Kidney capillary endothelial cell (primary cell): ENCODE measurements at regions not wholly inside any gene's neighbourhood (a gene's known extent, or its start where the extent isn't known, plus 50 kb on each side); places are given as distances from the start of the nearest gene placed in this dataset.
"Not testable (repeated sequence)": the region's sequence is repeated elsewhere in the genome, so short reads cannot be mapped to it uniquely, and the experiment has no call there.

Experiments used
- DNase-seq: peaks from one replicate; pipeline ENCODE4 v3.0.0-alpha.2; 2018; ENCODE audit warnings: low spot score

DNA sequence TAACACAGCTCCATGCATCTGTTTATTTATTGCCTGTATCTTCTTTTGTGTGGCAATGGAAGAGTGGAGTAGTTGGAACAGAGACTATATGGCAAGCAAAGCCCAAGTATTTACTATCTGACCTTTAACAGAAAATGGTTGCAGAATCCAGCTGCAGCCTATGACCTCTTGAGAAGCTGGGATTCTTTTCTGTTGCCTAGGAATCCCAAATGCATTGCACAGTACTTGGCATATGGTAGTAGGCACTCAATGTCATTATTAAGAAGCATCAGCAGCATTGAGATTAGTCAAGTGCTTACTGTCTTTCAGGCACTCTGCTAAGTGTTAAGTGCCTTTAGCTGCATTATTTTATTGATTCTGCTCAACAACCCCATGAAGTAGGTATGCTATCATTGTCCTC, 331.6 kb downstream of the CCDC85A start:
- DNase-seq = no peak

DNA sequence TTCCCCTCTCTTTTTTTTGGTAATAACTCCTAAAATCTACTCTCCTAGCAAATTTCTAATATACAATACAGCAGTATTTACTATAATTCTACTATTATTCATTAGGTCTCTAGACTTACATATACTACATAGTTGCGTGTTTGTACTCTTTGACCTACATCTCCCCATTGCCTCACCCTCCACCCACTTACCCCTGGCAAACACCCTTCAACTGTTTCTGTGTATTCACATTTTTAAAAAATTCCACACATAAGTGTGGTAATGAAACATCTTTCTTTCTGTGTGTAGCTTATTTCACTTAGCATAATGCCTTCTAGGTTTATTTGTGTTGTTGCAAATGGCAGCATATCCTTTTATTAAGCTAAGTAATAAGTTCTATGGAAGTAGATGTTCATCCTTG, 336.0 kb downstream of the CCDC85A start:
- DNase-seq = no peak

DNA sequence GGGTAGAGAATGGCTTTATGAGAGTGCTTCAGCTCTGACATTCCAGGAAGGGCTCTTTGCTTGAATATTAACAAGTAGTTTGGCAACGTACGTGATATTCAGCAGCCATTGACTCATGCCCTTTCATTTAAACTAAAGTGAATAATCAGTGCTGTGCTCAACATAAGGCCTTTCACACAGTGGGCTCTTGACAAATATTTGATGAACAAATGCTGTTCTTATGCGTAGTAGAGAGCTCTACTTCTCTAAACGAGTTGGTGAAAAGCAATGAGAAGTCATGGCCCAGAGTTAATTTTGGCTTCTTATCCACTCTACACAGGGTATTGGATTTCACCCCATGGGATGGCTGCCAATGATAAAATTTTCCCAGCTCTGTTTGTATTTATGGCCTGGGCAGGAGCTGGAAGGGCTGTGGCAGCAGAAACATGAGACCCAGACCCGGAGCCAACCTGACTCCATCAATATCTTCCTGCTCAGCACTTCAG, 338.9 kb downstream of the CCDC85A start:
- DNase-seq = no peak

DNA sequence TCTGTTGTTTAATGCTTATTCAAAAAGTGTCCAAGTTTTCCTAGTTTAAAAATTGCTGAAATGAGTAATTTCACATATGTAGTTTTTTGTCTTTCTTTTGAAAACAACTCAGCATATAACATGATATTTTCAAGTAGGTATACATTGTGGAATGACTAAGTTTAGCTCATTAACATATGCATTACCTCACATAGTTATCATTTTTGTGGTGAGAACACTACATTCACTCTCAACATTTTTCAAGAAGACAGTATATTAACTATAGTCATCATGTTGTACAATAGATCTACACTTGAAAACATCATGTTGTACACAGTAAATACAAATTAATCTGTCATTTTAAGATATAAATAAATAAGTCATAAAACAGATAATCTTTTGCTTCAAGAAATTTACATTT, 340.0 kb downstream of the CCDC85A start:
- no peak for DNase-seq

DNA sequence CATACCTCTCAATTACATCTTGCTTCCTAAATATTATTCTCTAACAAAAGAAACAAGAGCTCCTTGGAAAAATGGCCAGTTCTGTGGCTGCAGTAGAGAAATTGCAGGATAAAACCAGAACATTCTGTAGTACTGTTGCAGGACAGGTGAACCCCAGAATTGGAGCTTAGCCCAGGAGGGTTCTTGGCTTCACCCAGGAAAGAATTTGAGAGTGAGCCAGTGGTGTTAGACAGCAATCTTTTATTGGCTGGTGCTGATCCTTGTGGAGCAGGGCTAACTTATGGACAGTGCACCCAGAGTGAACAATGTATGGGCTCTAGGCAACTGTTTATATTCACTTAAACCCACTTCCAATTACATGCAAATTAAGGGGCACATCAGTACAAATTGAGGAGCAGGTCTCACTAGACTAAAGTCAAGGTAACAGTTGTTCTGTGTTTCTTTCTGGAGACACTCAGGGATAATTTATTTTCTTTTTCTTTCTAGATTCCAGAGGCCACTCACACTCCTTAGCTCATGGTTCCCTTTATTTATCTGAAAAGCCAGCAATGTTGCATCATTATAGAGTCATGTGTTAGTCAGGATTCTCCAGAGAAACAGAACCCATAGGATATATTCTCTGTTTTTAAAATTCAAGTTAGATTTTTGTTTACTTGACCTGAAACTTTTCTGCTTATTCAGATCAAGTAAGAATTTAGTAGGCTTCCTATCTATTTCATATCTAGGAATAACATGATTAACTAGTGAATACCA, 348.1 kb downstream of the CCDC85A start:
- DNase-seq = no peak

DNA sequence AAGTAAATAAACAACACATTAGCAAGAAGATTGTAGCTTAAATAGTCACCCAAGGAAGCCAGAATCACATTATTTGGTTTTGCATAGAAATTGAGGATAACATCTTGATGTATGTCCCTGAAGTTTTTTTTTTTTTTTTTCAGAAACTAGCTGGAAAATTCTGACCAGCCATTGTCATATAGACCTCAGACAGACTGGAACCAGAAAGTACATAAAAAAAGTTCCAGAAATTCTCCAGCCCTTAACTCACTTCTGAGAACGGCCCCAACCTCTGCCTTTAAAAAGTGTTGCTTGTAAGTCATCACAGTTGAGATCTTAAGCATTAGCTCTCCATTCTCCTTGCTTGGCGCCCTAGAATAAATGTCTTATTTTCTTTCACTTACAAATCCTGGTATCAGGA, 350.5 kb downstream of the CCDC85A start:
- no peak for DNase-seq

DNA sequence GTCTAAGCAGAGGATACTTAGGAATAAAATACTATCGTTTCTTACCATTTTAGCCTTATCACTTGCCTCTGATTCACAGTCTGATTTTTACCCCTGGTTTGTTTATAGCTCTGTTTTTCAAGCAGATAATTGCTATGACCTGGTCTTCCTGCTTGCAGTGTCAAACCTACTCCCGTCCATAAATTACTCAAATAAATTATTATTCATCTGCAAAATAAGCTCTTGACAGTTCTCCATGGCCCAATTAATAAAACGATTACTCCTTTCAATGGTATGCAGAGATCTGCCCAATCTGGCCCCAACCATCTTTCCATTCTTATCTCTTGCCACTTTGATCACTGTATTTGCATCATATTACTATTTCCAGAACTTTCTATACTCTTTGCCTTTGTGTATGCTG, 354.0 kb downstream of the CCDC85A start:
- no peak for DNase-seq

DNA sequence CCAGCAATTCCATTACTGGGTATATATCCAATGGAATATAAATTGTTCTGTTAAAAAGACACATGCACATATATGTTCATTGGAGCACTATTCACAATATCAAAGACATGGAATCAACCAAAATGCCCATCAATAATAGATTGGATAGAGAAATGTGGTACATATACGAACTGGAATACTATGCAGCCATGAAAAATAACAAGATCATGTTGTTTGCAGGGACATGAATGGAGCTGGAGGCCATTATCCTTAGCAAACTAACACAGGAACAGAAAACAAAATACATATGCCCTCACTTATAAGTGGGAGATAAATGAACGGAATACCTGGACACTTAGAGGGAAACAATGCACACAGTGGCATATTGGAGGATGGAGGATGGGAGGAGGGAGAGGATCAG, 355.8 kb downstream of the CCDC85A start:
- no peak for DNase-seq

DNA sequence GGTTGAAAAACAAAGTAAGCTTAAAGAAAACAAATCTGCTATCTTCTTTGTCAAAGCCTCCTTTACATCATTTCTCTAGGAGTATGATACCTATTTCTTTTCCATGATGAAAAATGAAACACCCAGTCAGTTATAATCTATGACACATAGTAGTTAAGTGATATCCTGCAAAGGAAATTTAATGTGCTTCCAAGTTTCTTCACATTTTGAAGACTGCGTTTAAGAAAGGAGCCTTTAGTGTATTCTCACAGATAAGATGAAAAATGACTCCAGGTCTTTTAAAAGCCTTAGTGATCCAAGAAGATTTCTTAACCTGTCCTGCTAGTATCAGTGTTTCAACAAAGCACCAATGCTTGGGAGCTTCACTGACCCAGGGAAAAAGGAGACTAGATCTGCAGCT, 356.7 kb downstream of the CCDC85A start:
- no peak for DNase-seq

DNA sequence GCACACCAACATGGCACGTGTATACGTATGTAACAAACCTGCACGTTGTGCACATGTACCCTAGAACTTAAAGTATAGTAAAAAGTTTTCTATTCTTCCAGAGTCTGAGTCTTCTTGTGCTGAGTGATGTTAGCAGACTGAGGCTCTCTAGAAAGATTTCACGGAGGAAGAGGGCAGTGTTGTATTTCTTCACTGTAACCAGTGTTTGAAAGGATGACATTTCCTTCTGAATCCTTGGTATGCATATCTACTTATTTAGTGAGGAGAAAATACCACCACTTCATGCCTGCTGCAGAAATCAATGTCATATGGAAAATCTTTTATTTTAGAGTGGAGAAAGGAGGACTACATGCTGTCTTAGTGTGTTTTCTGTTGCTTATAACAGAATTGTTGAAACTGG, 357.1 kb downstream of the CCDC85A start:
- DNase-seq = no peak

DNA sequence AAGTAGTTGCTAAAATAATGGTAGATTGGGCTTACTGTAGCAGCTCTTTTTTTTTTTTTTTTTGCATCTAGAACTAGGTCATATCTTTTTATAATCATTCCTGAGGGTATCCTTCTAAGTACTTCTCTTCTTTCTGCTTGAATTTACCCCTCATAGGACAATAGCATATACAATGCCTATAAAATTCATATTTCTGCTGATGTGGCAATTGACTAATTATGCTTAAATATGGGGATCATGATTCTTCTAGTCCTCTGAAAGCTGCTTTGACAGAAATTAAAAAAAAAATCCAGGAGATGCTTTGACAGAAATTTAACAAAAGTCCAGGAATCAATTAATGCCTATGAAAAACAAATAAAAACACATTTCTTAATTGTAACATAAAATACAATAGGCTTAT, 358.4 kb downstream of the CCDC85A start:
- no peak for DNase-seq

DNA sequence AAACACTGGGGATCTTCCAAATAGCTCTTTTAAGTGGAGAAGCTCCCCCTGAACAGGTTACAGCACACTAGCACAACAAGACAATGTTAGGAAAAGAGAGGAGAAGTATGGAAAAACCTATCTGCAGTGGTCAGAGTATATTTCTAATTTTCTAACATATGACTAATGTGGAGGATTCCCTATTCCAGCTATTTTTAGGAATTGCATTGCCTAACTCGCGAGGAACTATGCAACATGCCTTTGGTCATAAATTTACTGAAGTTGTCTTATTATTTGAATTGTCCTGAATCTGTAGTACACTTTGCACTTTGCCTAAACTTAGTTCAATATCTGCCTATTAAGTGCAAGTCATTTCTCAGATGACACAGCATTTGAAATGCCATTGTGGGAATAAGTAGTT, 381.4 kb downstream of the CCDC85A start:
- DNase-seq = no peak

DNA sequence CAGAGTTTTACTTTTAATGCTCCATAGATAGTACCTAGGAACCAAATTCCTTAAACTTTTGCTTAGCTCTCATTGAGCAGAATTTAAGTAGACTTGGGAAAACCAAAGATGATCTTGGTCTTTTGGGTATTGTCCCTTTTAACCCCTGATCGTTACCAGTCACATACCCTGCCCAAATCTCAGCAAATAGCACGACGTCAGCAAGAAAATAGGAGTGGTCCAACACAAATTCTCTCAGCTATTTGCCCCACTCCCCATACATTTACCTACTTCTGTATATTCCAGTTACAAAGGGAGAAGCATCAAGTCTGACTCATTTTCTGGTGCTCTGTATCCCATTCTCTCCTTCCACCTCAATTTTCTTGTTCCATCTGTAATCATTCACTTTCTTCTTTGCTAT, 387.3 kb downstream of the CCDC85A start:
- DNase-seq = no peak

DNA sequence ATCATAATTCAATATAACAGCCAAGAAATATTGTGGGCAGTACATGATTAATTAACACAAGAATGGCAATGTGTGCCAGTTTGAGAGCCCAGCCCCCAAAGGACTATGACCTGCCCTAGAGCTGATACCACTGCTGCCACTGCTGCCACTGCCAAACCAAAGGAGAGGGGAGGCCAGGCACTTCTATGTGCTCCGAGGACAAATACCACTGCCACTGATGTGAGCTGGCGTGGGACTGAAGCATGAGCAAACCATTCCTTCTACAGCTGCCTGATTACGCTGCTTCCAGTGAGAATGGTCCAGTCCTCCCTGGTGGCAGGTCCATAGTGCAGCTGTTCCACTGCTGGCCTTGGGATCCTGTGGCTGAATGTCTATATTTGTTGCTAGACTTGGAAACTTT, 392.2 kb downstream of the CCDC85A start:
- DNase-seq = no peak

DNA sequence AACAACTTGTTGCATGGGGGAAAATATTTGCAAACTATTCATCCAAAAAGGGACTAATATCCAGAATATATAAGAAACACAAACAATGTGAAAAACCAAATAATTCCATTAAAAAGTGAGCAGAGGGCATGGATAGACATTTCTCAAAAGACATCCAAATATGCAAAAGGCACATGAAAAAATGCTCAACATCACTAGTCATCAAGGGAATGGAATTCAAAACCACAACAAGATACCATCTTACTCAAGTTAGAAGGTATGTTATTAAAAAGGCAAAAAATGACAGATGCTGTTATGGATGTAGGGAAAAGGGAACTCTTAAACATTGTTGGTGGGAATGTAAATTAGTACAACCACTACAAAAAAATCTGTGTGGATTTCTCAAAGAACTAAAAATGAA, 396.5 kb downstream of the CCDC85A start:
- DNase-seq = no peak

DNA sequence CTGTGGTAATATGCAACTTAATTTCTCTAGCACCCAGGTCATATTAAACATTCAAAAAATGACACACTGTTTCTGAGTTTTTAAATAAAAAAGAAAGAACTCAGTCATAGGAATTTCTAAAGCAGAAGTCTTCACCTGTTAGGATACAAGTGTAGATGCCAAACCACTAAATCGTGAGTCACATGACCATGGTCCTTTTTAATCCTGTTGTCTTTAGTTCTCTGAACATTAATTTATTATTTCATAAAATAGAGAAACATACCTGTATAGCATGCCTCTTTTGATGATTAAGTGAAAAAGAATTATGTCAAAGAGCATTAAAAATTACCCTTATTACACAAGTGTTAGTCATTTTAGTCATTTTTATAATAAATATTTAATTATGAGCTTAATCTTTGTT, 398.8 kb downstream of the CCDC85A start:
- DNase-seq = no peak

DNA sequence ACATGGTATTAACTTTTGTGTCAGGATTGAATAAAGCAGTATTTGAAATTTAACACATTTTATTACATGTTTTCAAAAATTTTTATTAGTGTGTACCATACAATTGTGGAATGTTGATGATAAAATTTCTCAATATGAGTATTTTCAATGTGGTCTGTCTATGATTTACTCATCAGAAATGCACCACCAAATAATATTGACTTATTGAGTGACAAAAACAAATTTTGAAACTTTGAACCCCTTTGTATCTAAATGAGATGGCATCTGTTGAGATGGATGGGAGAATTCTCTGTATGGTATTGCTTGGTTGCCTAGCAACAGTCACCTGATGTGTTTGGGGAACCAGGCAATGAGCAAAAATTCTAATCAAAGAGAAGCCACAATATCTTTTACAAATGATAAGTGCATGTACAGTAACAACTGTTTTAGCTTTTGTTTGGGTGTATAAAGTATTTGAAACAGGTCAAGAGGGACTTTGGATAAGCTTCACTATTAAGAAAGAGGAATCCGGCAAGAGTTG, 400.1 kb downstream of the CCDC85A start:
- DNase-seq = no peak

DNA sequence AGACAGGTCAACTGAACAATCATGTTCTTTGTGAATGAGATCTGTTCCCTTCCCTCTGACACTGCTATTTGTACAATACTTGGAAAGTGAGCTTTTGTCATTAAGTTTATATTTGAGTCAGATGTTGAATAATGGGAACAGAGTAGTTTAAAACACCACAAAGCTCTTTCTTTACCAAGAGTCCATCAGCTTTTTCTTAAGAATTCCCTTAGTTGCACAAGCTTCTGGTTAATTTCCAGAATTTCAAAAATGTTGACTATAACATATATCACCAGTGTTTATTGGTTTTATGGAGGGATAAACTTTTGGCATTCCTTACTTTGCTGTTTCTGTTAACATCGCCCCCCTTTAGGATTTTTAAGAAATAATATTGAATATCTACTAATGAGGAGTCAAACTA, 403.7 kb downstream of the CCDC85A start:
- no peak for DNase-seq

DNA sequence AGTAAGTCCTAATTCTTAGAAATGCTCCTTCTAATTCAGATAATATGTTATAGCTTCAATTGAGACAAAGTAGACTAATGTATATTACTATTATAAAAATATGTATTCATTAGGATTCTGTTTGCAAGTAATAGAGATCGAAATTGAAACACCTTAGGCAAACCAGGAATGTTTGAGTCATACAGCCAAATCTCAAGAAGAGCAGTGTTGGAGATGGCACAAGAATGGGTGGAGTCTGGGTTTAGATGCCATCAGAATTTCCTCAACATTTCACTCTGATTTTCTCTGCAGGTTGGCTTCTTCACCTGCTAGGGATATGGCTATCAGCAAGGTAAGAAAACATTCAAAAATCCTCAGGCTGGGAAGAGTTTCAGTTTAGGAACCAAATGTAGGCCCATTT, 405.4 kb downstream of the CCDC85A start:
- no peak for DNase-seq

DNA sequence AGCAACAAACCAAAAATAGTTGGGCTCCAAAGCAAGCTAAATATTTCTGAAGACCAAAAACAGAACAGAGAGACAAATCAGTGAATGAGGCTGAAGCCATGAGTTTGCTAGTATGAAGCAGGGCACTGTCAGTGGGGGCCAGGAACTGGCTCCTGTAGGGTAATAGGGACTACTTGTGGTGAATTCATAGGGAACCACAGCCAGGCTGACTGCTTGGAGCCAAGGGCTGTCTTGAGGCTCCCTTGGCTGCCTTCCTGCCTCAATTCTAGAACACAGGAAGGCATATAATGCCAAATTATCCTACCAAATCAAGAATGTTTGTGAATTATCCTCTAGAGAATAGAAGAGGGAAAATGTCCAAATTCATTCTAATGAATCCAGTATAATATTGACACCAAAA, 406.0 kb downstream of the CCDC85A start:
- DNase-seq = no peak

DNA sequence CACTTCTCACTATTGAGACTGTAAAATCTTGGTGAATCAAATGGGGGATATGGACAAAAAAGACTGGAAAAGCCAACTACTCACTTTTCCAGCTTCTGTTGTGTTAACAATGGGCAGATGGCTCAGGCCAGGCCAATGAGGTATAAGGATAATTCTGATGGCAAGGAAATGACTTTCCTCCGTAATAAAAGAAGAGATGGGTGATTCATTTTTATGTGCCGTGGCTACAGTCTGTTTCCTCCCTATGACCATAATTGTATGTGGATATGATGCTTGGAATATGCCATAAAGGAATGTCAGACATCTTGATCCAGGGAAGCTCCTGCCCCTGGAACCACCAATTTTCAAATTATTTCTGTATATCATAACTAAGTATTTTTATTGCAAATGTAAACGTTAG, 406.8 kb downstream of the CCDC85A start:
- DNase-seq = peak; percentile 51

DNA sequence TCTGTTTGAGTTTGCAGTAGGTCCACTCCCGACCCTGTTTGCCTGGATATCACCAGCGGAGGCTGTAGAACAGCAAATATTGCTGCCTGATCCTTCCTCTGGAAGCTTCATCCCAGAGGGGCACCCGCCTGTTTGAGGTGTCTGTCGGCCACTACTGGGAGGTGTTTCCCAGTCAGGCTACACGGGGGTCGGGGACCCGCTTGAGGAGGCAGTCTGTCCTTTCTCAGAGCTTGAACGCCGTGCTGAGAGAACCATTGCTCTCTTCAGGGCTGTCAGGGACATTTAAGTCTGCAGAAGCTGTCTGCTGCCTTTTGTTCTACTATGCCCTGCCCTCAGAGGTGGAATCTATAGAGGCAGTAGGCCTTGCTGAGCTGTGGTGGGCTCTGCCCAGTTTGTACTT, 422.3 kb downstream of the CCDC85A start:
- not testable (repeated sequence) for DNase-seq

DNA sequence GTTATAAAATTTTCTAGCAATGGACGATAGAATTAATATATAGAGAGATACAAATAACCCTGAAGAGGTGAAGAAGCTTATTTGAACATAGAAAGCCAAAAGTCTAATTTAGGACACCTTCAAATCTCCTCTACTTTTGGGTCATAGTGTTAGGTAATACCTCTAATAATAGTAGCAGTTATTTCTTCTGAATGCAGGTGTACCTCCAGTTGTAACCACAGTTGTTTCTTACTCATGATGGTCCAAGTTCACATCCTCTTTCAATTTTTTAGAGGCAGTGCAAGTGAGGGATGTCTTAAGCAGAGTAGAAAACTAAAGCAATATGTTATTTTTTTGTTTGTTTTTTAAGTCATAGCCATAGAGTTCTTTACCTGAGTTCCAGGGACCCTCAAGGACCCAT, 429.5 kb downstream of the CCDC85A start:
- DNase-seq = no peak

DNA sequence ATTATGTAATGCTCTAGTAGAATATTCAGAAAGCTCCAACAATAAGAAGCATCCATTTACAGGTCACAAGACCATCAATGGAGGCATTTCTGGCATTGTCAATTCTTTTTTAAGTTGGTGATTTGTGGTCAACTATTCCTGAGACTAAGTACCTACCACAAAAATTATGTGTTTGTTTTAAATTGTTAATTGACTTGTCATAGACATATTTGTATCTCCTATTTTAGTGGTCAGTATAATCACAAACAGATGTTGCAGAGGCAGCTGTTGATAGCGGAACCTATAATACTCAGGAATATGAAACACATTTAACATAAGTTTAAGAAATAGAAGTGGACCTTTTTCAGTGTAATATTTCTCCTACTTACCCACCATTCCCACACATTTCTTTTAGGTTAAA, 430.1 kb downstream of the CCDC85A start:
- no peak for DNase-seq
